ENCODE measurements at regions not wholly inside any gene's neighbourhood (a gene's known extent, or its start where the extent isn't known, plus 50 kb on each side); places are given as distances from the start of the nearest gene placed in this dataset.

GRCh38 chr14:73774671-73775070 lies 60.5 kb upstream of the PNMA1 start:
- TF ChIP-seq, protein P1, sequence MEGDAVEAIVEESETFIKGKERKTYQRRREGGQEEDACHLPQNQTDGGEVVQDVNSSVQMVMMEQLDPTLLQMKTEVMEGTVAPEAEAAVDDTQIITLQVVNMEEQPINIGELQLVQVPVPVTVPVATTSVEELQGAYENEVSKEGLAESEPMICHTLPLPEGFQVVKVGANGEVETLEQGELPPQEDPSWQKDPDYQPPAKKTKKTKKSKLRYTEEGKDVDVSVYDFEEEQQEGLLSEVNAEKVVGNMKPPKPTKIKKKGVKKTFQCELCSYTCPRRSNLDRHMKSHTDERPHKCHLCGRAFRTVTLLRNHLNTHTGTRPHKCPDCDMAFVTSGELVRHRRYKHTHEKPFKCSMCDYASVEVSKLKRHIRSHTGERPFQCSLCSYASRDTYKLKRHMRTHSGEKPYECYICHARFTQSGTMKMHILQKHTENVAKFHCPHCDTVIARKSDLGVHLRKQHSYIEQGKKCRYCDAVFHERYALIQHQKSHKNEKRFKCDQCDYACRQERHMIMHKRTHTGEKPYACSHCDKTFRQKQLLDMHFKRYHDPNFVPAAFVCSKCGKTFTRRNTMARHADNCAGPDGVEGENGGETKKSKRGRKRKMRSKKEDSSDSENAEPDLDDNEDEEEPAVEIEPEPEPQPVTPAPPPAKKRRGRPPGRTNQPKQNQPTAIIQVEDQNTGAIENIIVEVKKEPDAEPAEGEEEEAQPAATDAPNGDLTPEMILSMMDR (conservative IDR thresholded peaks at IDR 0.05): no peak
- Mint-ChIP-seq H3K27me3 (no peaks in the 10 kb centered on the region), H3K4me1 (ENCODE audit: unreplicated experiment) (peaks cover 57% of the 10 kb centered on the region), H3K27ac (peak overlapping the region; percentile 47), H3K4me3 (no peak overlapping the region), H3K9me3 (no peaks in the 10 kb centered on the region), H3K36me3 (peaks cover 10% of the 10 kb centered on the region)
- DNase-seq (ENCODE audit: extremely low spot score, unreplicated experiment): no peak

DNA sequence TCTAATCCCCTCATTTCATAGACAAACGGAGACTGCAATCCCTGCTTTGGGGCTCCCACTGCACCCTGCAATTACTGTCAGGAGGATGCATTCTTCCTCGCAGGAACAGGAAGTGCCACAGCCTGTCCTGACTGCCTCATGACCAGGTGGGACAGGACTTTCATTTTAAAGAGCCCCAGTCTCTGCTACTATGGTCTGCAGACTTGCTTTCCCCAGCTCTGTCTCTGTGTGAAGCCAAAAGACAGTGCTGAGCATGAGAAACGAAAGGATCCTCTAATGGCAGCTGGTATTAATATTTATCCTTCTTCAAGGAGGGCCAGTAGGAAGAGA lies 60.0 kb upstream of the PNMA1 start:
- peak overlapping the region; percentile 47 for H3K27ac Mint-ChIP-seq
- H3K27me3 Mint-ChIP-seq: no peaks in the 10 kb centered on the region
- H3K4me1 Mint-ChIP-seq (ENCODE audit: unreplicated experiment): peaks cover 58% of the 10 kb centered on the region
- no peaks in the 10 kb centered on the region for H3K9me3 Mint-ChIP-seq
- H3K4me3 Mint-ChIP-seq: no peak overlapping the region
- DNase-seq (ENCODE audit: extremely low spot score, unreplicated experiment): no peak
- TF ChIP-seq, protein P1 (conservative IDR thresholded peaks at IDR 0.05): no peak
- H3K36me3 Mint-ChIP-seq: peaks cover 10% of the 10 kb centered on the region

DNA sequence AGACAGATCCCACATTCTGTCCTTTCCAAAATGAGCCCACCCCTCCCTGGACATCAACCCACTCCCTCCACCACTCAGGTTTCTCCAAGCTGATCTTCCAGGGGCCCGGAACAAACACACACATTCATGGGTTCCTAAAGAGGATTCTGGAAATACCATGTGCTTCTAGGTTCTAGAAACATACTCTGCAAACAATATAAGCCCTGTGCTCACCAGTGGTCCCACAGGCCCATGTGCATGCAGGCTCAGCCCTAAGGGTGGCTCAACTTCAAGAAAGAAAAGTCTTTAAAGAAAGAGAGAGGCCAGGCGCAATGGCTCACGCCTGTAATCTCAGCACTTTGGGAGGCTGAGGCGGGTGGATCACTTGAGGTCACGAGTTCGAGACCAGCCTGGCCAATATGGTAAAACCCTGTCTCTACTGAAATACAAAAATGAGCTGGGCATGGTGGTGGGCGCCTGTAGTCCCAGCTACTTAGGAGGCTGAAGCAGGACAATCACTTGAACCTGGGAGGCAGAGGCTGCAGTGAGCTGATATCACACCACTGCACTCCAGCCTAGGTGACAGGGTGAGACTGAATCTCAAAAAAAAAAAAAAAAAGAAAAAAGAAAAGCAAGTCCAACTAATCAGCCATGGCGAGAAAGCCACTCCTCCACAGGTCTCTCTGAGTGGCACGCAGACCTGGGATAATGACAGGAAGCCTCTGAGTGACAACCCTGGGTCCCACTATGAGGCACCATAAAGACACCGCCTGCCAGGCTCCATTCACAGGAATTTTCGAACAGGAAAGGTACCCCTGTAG lies 59.5 kb upstream of the PNMA1 start:
- TF ChIP-seq, protein P1 (conservative IDR thresholded peaks at IDR 0.05): no peak
- H3K9me3 Mint-ChIP-seq: no peaks in the 10 kb centered on the region

DNA sequence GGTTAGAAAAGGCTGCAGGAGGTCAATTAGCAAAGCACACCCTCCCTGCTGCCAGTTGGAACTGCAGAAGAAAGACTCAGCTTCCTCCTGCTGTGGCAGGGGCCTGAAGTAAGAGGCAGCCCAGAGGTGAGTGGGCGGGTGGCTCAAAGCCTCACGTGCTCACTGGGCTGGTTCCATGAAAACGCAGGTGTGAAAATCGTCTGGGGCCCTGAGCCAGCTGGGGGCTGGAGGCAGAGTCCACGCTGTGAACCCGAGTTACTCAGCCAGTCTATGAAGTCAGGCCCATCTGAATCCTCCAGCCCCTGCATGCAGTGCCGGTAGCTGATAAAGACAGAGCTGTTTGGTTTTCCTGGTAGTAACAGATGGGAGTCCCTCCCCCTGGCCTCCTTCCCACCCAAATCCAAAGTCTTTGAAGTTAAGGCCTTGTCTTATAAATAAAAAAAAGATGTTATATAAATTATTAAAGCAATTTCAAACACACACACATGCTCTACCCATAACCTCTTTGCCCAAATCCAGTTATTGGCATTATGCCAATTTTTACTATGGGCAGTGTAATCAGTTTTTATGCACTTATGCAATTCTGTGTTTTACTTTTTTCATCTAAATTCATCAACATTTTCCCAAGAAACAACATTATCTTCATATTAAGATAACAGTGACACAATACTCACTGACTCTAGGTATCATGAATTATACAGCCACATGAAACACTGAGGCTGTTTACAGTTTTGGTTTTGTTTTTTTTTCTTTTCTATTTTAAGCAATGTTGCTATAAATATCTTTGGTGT lies 57.9 kb upstream of the PNMA1 start:
- Mint-ChIP-seq H3K27ac (peak overlapping the region; percentile 78), H3K4me3 (peak overlapping the region; percentile 56), H3K9me3 (no peaks in the 10 kb centered on the region), H3K27me3 (no peaks in the 10 kb centered on the region), H3K4me1 (ENCODE audit: unreplicated experiment) (peaks cover 53% of the 10 kb centered on the region), H3K36me3 (no peaks in the 10 kb centered on the region)
- no peak for DNase-seq (ENCODE audit: extremely low spot score, unreplicated experiment)
- TF ChIP-seq, protein P1 (conservative IDR thresholded peaks at IDR 0.05): no peak

More for the DNA sequence above, 59.5 kb upstream of the PNMA1 start:
- H3K27me3 Mint-ChIP-seq: no peaks in the 10 kb centered on the region
- H3K27ac Mint-ChIP-seq: peak overlapping the region; percentile 47
- peaks cover 61% of the 10 kb centered on the region for H3K4me1 Mint-ChIP-seq (ENCODE audit: unreplicated experiment)
- H3K4me3 Mint-ChIP-seq: no peak overlapping the region
- DNase-seq (ENCODE audit: extremely low spot score, unreplicated experiment): no peak
- peaks cover 7% of the 10 kb centered on the region for H3K36me3 Mint-ChIP-seq

DNA sequence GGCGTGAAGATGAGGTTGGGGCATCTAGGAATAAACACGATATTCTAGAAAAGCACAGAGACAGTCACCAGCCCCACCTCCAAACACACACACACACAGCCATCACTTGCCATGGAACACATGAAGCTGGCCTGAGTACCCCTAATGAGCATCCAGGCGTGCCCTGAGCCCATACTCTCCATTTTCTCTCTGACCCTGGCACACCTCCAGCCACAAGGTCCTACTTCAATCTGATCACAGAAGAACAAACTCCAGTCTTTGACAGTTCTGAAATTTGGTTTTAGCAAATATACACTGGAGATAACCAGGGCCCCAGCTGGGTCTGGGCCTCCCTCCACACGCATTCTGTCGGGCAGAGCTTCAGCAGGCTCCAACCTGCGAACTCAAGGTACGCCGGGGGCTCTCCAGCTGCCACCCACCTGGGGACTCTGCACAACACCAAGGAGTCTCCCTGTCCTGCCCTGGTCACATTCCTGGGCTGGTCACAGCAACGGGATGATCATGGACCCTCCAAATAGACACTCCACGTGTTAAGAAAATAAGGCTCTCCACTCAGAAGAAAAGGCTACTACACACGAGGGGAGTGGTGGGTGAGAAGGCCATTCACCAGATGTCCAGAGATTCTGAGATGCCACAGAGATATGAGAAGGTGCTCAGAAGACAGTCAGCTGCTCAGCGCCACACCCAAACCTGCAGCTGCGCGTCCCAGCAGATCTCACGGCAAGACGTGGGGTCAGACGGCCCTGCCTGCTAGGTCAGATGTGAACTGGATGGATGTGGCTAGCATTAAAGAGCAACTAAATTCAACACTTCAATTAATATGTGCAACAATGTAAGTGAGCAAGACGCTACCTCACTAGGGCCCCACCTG lies 57.0 kb upstream of the PNMA1 start:
- no peaks in the 10 kb centered on the region for H3K36me3 Mint-ChIP-seq
- no peak for DNase-seq (ENCODE audit: extremely low spot score, unreplicated experiment)
- no peaks in the 10 kb centered on the region for H3K9me3 Mint-ChIP-seq
- peak overlapping the region; percentile 56 for H3K4me3 Mint-ChIP-seq
- H3K27ac Mint-ChIP-seq: peak overlapping the region; percentile 78
- TF ChIP-seq, protein P1 (conservative IDR thresholded peaks at IDR 0.05): no peak
- H3K27me3 Mint-ChIP-seq: no peaks in the 10 kb centered on the region
- H3K4me1 Mint-ChIP-seq (ENCODE audit: unreplicated experiment): peaks cover 54% of the 10 kb centered on the region
